Keratinocyte (primary cell): ENCODE measurements at regions not wholly inside any gene's neighbourhood (a gene's known extent, or its start where the extent isn't known, plus 50 kb on each side); places are given as distances from the start of the nearest gene placed in this dataset.

Experiments used
- EZH2 ChIP-seq: IDR thresholded peaks from one replicate; pipeline ENCODE4 v1.6.1; 2012; ENCODE audit warnings: inconsistent platforms, mild to moderate bottlenecking, low read length, moderate library complexity
- TF ChIP-seq, protein P1 (sequence below), 3 experiments: IDR thresholded peaks in 1 of 3; conservative IDR thresholded peaks in 1 of 3; optimal IDR thresholded peaks in 1 of 3; 2 replicates in 2 of 3; 3 replicates in 1 of 3; pipeline versions ENCODE3 to v1.5.1; 2011; ENCODE audit warnings: low read length in 3 of 3, mild to moderate bottlenecking in 3 of 3, moderate library complexity in 2 of 3, control low read depth in 1 of 3, inconsistent platforms in 1 of 3; ENCODE audit not compliant: insufficient read depth in 2 of 3; ENCODE audit errors: extremely low read depth in 1 of 3

DNA sequence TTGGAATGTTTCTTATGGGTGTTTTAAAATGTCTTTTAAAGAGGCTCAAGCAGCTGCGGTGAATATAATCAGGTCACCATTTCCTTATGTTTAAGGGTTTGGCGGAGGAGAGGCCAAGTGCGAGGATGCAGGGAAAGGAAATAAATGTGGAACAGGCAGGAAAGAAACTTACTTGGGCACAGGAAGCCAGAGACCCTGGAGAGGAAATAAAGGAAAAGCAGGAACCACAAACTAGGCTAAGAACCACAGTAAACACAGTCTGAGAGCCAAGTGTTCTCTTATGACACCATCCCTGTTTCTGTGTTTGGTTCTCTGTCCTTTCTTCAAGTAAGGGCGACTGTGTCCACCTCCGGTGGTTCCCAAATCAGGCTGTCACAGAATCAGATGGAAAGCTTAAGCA is 166.5 kb downstream of the C9orf152 start:
- TF ChIP-seq EZH2: no peak
- TF ChIP-seq, protein P1, sequence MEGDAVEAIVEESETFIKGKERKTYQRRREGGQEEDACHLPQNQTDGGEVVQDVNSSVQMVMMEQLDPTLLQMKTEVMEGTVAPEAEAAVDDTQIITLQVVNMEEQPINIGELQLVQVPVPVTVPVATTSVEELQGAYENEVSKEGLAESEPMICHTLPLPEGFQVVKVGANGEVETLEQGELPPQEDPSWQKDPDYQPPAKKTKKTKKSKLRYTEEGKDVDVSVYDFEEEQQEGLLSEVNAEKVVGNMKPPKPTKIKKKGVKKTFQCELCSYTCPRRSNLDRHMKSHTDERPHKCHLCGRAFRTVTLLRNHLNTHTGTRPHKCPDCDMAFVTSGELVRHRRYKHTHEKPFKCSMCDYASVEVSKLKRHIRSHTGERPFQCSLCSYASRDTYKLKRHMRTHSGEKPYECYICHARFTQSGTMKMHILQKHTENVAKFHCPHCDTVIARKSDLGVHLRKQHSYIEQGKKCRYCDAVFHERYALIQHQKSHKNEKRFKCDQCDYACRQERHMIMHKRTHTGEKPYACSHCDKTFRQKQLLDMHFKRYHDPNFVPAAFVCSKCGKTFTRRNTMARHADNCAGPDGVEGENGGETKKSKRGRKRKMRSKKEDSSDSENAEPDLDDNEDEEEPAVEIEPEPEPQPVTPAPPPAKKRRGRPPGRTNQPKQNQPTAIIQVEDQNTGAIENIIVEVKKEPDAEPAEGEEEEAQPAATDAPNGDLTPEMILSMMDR (optimal IDR thresholded peaks at IDR 0.05 in 1 of 3, IDR thresholded peaks at IDR 0.05 in 1 of 3, conservative IDR thresholded peaks at IDR 0.05 in 1 of 3; ENCODE audit: extremely low read depth in 1 of 3, insufficient read depth in 2 of 3, low read length in 3 of 3): no peak
